Skeletal muscle tissue (tissue), 3 donors: ENCODE measurements at regions not wholly inside any gene's neighbourhood (a gene's known extent, or its start where the extent isn't known, plus 50 kb on each side); places are given as distances from the start of the nearest gene placed in this dataset.

Experiments
- H3K27ac ChIP-seq: one replicate; pipeline ENCODE4 v1.7.0; 2013; ENCODE audit warnings: mild to moderate bottlenecking, low read depth, low read length, inconsistent platforms
- H3K27me3 ChIP-seq, 3 donors: one replicate each; pipeline ENCODE4 v1.7.0; 2013; ENCODE audit warnings: low read length in 3 of 3; ENCODE audit not compliant: control insufficient read depth in 3 of 3, insufficient read depth in 3 of 3
- H3K36me3 ChIP-seq, 3 donors: one replicate each; pipeline ENCODE4 v1.7.0; 2013; ENCODE audit warnings: low read length in 3 of 3; ENCODE audit not compliant: control insufficient read depth in 3 of 3, insufficient read depth in 3 of 3
- H3K4me1 ChIP-seq, 3 donors: one replicate each; pipeline ENCODE4 v1.7.0; 2013; ENCODE audit warnings: low read length in 3 of 3, mild to moderate bottlenecking in 3 of 3; ENCODE audit not compliant: control insufficient read depth in 3 of 3, insufficient read depth in 3 of 3
- H3K4me3 ChIP-seq, 3 donors: one replicate each; pipeline ENCODE4 v1.7.0; 2013; ENCODE audit warnings: low read length in 3 of 3
- H3K9ac ChIP-seq, 3 donors: one replicate each; pipeline ENCODE4 v1.7.0; 2013; ENCODE audit warnings: low read length in 3 of 3, mild to moderate bottlenecking in 3 of 3, moderate library complexity in 2 of 3, low read depth in 1 of 3
- H3K9me3 ChIP-seq, 3 donors: one replicate each; pipeline ENCODE4 v1.7.0; 2013; ENCODE audit warnings: low read length in 3 of 3; ENCODE audit not compliant: control insufficient read depth in 3 of 3
- donor health status: Osteomylitis.

- H3K4me1 ChIP-seq = no peaks in the 10 kb centered on the region
- no peak overlapping the region for H3K9ac ChIP-seq
- no peaks in the 10 kb centered on the region for H3K9me3 ChIP-seq
These were observed 326.1 kb upstream of the USP24 start for GRCh38 chr1:55541296-55541695.

DNA sequence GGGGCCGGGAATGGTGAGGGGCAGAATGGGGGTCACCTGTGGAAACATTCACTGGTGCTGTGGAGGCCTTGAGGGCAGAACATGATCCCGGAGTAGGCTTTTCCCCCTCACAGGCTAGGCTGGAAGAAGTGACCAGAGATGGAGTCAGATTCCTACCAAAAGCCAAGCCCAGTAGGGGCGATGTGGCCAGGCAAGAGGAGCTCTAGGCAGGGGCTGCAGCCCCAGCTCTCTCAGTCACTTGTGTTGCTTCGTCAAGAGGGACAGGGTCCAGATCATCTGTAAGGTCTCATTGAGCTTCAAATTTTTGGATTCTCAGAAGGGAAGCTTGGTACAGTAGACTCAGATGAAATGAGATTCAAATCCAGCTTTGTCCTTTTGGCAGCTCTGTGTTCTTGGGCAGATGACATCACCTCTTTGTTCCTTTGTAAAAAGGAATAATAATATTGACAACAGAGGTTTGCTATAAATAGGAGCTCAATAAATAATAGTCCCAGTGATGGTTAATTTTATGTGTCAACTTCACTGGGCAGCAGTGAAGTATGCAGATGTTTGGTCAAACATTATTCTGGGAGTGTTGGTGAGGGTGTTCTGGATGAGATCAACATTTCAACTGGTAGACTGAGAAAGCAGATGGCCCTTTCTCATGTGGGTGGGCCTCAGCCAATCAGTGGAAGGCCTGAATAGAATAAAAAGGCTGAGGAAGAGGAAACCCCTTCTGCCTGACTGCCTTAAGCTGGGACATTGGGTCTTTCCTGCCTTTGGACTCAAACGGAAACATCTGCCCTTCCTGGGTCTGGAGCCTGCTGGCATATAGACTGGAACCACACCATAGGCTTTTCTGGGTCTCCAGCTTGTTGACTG lies 324.7 kb upstream of the USP24 start:
- no peaks in the 10 kb centered on the region for H3K36me3 ChIP-seq
- no peaks in the 10 kb centered on the region for H3K27me3 ChIP-seq
- H3K9ac ChIP-seq = no peak overlapping the region
- H3K4me3 ChIP-seq = no peak overlapping the region
- no peak overlapping the region for H3K27ac ChIP-seq
- H3K4me1 ChIP-seq = no peaks in the 10 kb centered on the region
- H3K9me3 ChIP-seq = no peaks in the 10 kb centered on the region

More at GRCh38 chr1:55541296-55541695, 326.1 kb upstream of the USP24 start:
- Histone ChIP-seq H3K36me3 (no peaks in the 10 kb centered on the region), H3K4me3 (no peak overlapping the region), H3K27ac (no peak overlapping the region), H3K27me3 (no peaks in the 10 kb centered on the region)

DNA sequence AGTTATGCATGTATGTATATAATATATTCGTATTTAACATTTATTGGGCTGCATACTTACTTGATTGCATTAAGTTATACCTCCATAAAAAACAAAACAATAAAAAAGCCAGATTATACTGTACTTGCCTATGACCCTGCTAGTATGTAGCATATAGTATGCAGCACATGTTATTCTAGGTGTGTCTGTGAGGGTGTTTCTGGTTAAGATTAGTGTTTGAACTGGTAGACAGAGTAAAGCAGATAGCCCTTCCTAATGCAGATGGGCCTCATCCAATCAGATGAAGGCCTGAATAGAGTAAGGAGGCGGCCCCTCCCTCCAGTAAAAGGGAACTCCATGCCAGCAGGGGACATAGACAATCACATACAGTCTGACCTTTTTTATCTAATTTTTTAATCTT lies 323.3 kb upstream of the USP24 start:
- Histone ChIP-seq H3K4me1 (no peaks in the 10 kb centered on the region), H3K36me3 (no peaks in the 10 kb centered on the region), H3K4me3 (no peak overlapping the region), H3K9ac (no peak overlapping the region), H3K9me3 (no peaks in the 10 kb centered on the region), H3K27ac (no peak overlapping the region), H3K27me3 (no peaks in the 10 kb centered on the region)

GRCh38 chr1:55536545-55536865 lies 321.3 kb upstream of the USP24 start:
- Histone ChIP-seq H3K9me3 (no peaks in the 10 kb centered on the region), H3K27ac (no peak overlapping the region), H3K36me3 (no peaks in the 10 kb centered on the region), H3K4me1 (no peaks in the 10 kb centered on the region), H3K27me3 (no peaks in the 10 kb centered on the region), H3K9ac (no peak overlapping the region), H3K4me3 (no peak overlapping the region)

DNA sequence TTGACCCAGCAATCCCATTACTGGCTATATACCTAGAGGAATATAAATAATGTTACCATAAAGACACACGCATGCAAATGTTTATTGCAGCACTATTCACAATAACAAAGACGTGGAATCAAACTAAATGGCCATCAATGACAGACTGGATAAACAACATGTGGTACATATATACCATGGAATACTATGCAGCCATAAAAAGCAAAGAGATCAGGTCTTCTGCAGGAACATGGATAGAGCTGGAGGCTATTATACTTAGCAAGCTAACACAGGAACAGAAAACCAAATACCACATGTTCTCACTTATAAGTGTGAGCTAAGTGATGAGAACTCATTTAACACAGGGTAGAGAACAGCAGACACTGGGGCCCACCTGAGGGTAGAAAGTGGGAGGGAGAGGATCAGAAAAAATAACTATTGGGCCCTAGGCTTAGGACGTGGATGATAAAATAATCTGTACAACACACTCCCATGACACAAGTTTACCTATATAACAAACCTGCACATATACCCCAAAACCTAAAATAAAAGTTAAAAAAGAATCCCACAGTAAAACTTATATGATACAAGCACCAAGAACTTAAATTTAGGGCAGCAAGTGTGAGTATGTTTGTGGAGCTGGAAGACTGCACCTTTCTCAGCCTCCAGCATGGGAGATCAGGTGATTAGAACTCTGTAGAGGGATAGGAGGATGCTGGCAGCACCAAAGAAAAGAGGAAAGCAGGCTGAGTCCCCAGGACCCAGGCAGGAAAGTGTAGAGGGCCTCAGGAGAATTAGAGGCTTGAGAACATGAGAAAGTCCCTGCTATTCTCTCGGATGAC lies 320.8 kb upstream of the USP24 start:
- H3K9ac ChIP-seq = no peak overlapping the region
- H3K27me3 ChIP-seq = no peaks in the 10 kb centered on the region
- no peak overlapping the region for H3K27ac ChIP-seq
- no peaks in the 10 kb centered on the region for H3K4me1 ChIP-seq
- H3K36me3 ChIP-seq = no peaks in the 10 kb centered on the region
- H3K9me3 ChIP-seq = no peaks in the 10 kb centered on the region
- no peak overlapping the region for H3K4me3 ChIP-seq

DNA sequence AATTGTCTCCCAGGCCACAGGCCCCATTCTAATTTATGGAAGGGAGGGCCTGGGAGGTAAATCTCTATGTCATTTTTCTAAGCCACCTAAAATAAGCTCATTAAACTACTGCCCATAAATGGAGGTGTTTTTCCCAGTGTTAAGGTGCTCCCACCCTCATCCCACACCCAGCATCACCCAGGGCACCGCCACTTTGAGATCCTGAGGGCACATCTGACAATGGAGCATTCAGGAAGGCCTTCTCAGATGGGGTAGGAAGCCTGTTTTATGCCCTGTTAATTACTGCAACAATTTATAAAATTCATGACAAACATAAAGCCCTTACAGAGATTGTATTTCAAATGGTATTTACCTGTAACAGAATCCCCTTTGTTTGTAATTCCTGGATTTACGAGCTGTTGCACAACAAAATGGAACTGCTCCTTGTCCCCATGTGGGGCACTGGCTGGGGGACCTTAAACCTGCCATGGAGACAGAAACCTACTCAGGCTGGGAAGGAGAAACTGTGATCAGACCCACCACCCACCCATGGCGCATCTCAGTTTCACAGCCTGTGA lies 319.5 kb upstream of the USP24 start:
- Histone ChIP-seq H3K27ac (no peak overlapping the region), H3K9ac (no peak overlapping the region), H3K4me3 (no peak overlapping the region), H3K9me3 (no peaks in the 10 kb centered on the region), H3K4me1 (no peaks in the 10 kb centered on the region), H3K27me3 (no peaks in the 10 kb centered on the region), H3K36me3 (no peaks in the 10 kb centered on the region)

DNA sequence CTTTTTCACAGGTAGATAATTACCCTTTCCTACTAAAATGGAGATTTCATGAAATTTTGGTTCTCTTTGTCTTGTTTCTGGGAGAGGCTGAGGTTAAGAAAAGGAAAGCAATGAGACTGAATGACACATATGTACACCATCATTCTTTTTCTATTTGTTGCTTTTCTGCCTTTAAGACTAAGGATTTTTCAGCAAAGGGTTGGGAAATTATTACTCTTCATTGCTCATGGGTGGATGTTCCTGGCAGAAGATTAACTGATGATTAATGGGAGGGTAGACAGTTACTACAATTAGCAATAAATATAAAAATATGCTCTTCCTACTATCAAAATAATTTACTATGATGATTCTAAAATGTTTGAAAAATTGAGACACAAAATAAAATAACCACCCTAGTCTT lies 316.5 kb upstream of the USP24 start:
- H3K4me1 ChIP-seq = no peaks in the 10 kb centered on the region
- H3K4me3 ChIP-seq = no peak overlapping the region
- H3K9me3 ChIP-seq = no peaks in the 10 kb centered on the region
- no peak overlapping the region for H3K9ac ChIP-seq
- H3K27me3 ChIP-seq = no peaks in the 10 kb centered on the region
- no peaks in the 10 kb centered on the region for H3K36me3 ChIP-seq
- H3K27ac ChIP-seq = no peak overlapping the region

- Histone ChIP-seq H3K9ac (no peak overlapping the region), H3K27me3 (no peaks in the 10 kb centered on the region), H3K4me1 (no peaks in the 10 kb centered on the region), H3K4me3 (no peak overlapping the region), H3K36me3 (no peaks in the 10 kb centered on the region), H3K27ac (no peak overlapping the region), H3K9me3 (no peaks in the 10 kb centered on the region)
These were observed 315.8 kb upstream of the USP24 start for GRCh38 chr1:55530749-55531478.

GRCh38 chr1:55529017-55529416 lies 313.9 kb upstream of the USP24 start:
- Histone ChIP-seq H3K27ac (no peak overlapping the region), H3K9ac (no peak overlapping the region), H3K4me1 (no peaks in the 10 kb centered on the region), H3K27me3 (no peaks in the 10 kb centered on the region), H3K4me3 (no peak overlapping the region), H3K9me3 (no peaks in the 10 kb centered on the region), H3K36me3 (no peaks in the 10 kb centered on the region)
